ENCODE measurements at regions not wholly inside any gene's neighbourhood (a gene's known extent, or its start where the extent isn't known, plus 50 kb on each side); places are given as distances from the start of the nearest gene placed in this dataset.

DNA sequence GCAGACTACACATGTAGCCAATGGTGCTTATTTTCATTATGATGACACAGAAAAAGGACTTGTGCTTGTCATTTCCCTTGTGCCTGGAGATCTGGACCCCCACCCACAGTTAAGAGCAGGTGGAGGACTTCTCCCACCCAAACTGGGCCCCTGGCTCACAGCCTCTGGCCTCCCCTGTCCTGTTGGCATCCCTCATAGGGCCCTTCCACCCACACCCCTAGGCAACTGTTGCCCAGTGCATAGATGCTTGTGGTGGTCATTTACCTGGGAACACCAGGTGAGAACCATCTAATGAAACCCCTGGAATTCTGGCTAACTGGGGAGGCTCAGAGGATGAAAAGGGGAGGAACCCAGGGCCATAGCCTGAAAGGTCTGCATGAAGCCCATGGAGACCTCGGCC lies 355.9 kb downstream of the BUD13 start:
- no peak for FAIRE-seq
- intact Hi-C loops (cut with DNase I), result no loop called here
- TF ChIP-seq, protein P1, sequence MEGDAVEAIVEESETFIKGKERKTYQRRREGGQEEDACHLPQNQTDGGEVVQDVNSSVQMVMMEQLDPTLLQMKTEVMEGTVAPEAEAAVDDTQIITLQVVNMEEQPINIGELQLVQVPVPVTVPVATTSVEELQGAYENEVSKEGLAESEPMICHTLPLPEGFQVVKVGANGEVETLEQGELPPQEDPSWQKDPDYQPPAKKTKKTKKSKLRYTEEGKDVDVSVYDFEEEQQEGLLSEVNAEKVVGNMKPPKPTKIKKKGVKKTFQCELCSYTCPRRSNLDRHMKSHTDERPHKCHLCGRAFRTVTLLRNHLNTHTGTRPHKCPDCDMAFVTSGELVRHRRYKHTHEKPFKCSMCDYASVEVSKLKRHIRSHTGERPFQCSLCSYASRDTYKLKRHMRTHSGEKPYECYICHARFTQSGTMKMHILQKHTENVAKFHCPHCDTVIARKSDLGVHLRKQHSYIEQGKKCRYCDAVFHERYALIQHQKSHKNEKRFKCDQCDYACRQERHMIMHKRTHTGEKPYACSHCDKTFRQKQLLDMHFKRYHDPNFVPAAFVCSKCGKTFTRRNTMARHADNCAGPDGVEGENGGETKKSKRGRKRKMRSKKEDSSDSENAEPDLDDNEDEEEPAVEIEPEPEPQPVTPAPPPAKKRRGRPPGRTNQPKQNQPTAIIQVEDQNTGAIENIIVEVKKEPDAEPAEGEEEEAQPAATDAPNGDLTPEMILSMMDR (IDR thresholded peaks at IDR 0.05; ENCODE audit: borderline replicate concordance, extremely low read depth, insufficient read depth), result no peak
- Histone ChIP-seq H3K9me3 (ENCODE audit: control insufficient read depth in 2 of 3, insufficient read depth in 1 of 3, low read length in 3 of 3) (no peaks in the 10 kb centered on the region), H3K4me1 (ENCODE audit: control insufficient read depth in 2 of 3, insufficient read depth in 2 of 3, low read depth in 1 of 3, low read length in 3 of 3) (no peaks in the 10 kb centered on the region), H3K27me3 (ENCODE audit: control insufficient read depth, insufficient read depth, low read length) (no peaks in the 10 kb centered on the region), H3K4me3 (ENCODE audit: low read length in 3 of 3) (no peak overlapping the region), H3K36me3 (ENCODE audit: control insufficient read depth in 2 of 3, insufficient read depth in 3 of 3, low read length in 3 of 3) (no peaks in the 10 kb centered on the region), H3K27ac (ENCODE audit: low read depth in 2 of 2, low read length in 2 of 2) (no peak overlapping the region), H3K9ac (ENCODE audit: low read length in 3 of 3) (no peak overlapping the region)
- DNase-seq, result no peak

DNA sequence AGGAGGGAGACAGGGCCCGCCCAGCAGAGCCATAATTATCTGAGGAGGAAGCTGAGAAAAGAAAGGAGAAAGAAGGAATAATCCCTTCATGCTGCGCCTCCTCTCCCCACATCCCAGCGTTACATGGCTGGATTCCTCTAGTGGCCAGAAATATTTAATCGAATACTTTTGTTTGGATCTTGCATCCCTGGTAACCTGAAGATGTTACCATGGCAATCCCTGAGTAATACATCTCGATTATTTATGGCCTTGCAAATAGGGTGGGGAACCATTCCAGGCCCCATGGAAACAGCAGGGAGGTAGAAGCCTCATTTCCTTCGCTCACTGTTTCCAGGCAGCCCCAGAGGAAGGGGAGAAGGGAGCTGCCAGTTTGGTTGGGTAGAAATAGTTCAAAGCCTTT lies 357.7 kb downstream of the BUD13 start:
- FAIRE-seq, result no peak

DNA sequence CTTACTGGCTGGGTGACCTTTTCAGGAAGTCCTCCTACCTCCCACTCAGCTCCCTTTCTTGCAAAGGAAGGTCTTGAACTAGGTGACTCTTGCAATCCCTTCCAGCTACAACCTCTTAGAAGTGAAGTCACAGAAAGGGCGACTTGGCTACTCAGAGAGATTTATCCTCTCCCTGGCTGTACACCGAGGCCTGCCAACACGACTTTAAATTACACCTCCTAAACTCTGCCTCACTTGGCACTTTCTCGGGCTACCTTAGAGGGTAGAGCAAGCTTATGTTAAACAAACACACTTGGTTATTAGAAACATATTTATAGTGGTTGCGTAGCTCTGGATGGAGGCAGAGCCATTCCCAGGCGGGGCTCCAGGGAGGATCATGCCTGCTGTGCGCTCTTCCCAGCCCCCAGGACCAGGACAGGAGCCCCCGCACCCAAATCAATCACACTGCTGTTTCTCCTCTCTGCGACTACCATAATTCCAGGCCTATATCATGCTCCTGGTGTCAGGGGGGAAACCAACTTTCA lies 358.4 kb downstream of the BUD13 start:
- H3K4me3 ChIP-seq (ENCODE audit: low read length in 3 of 3), result no peak overlapping the region
- TF ChIP-seq, protein P1 (IDR thresholded peaks at IDR 0.05; ENCODE audit: borderline replicate concordance, extremely low read depth, insufficient read depth), result no peak
- no peak overlapping the region for H3K27ac ChIP-seq (ENCODE audit: low read depth in 2 of 2, low read length in 2 of 2)
- no peaks in the 10 kb centered on the region for H3K36me3 ChIP-seq (ENCODE audit: control insufficient read depth in 2 of 3, insufficient read depth in 3 of 3, low read length in 3 of 3)
- no peaks in the 10 kb centered on the region for H3K27me3 ChIP-seq (ENCODE audit: control insufficient read depth, insufficient read depth, low read length)
- no peak for FAIRE-seq
- intact Hi-C loops (cut with DNase I), result no loop called here
- H3K9me3 ChIP-seq (ENCODE audit: control insufficient read depth in 2 of 3, insufficient read depth in 1 of 3, low read length in 3 of 3), result no peaks in the 10 kb centered on the region
- H3K9ac ChIP-seq (ENCODE audit: low read length in 3 of 3), result no peak overlapping the region
- H3K4me1 ChIP-seq (ENCODE audit: control insufficient read depth in 2 of 3, insufficient read depth in 2 of 3, low read depth in 1 of 3, low read length in 3 of 3), result no peaks in the 10 kb centered on the region
- DNase-seq, result no peak

More for the DNA sequence above, 357.7 kb downstream of the BUD13 start:
- Histone ChIP-seq H3K27me3 (ENCODE audit: control insufficient read depth, insufficient read depth, low read length) (no peaks in the 10 kb centered on the region), H3K9me3 (ENCODE audit: control insufficient read depth in 2 of 3, insufficient read depth in 1 of 3, low read length in 3 of 3) (no peaks in the 10 kb centered on the region), H3K4me3 (ENCODE audit: low read length in 3 of 3) (no peak overlapping the region), H3K9ac (ENCODE audit: low read length in 3 of 3) (no peak overlapping the region), H3K27ac (ENCODE audit: low read depth in 2 of 2, low read length in 2 of 2) (no peak overlapping the region), H3K36me3 (ENCODE audit: control insufficient read depth in 2 of 3, insufficient read depth in 3 of 3, low read length in 3 of 3) (no peaks in the 10 kb centered on the region), H3K4me1 (ENCODE audit: control insufficient read depth in 2 of 3, insufficient read depth in 2 of 3, low read depth in 1 of 3, low read length in 3 of 3) (no peaks in the 10 kb centered on the region)
- intact Hi-C loops (cut with DNase I), result no loop called here
- DNase-seq, result peak in 2 of 5 donors; percentile 35 to 39
- TF ChIP-seq, protein P1 (IDR thresholded peaks at IDR 0.05; ENCODE audit: borderline replicate concordance, extremely low read depth, insufficient read depth), result no peak
